C4-2B (cell line): ENCODE measurements at regions not wholly inside any gene's neighbourhood (a gene's known extent, or its start where the extent isn't known, plus 50 kb on each side); places are given as distances from the start of the nearest gene placed in this dataset.

Experiments
- CTCF ChIP-seq: fragments of 450-650 bp; conservative IDR thresholded peaks from 2 replicates; pipeline ENCODE4 v1.5.1; 2017; ENCODE audit warnings: mild to moderate bottlenecking
- ZFX ChIP-seq: fragments of 450-650 bp; IDR thresholded peaks from 2 replicates; pipeline ENCODE4 v1.6.1; 2017

GRCh38 chr2:39875914-39876267, 96.8 kb upstream of the THUMPD2 start:
- no peak for TF ChIP-seq CTCF
- TF ChIP-seq ZFX = no peak
